ENCODE measurements at regions not wholly inside any gene's neighbourhood (a gene's known extent, or its start where the extent isn't known, plus 50 kb on each side); places are given as distances from the start of the nearest gene placed in this dataset.

DNA sequence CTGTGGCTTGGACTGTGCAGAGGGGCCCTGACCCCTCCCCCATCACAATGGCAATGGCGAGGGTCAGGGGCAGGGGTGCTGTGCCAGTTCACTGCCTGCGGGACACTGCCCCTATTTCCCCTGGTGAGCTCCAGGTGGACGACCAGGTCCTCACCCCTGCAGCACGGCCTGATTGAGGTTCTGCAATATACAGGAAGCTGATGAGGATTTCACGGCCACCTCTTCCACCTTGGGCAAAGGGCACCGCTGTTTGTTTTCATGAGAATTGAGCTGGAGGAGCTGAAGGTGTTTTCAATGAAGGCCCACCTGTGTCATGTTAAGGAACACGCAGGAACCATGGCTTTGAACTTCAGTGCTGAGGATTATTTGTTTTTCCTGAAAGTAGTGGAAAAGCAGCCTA, 96.3 kb downstream of the OSR1 start:
- TF ChIP-seq, protein P1, sequence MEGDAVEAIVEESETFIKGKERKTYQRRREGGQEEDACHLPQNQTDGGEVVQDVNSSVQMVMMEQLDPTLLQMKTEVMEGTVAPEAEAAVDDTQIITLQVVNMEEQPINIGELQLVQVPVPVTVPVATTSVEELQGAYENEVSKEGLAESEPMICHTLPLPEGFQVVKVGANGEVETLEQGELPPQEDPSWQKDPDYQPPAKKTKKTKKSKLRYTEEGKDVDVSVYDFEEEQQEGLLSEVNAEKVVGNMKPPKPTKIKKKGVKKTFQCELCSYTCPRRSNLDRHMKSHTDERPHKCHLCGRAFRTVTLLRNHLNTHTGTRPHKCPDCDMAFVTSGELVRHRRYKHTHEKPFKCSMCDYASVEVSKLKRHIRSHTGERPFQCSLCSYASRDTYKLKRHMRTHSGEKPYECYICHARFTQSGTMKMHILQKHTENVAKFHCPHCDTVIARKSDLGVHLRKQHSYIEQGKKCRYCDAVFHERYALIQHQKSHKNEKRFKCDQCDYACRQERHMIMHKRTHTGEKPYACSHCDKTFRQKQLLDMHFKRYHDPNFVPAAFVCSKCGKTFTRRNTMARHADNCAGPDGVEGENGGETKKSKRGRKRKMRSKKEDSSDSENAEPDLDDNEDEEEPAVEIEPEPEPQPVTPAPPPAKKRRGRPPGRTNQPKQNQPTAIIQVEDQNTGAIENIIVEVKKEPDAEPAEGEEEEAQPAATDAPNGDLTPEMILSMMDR (IDR thresholded peaks at IDR 0.05; ENCODE audit: poor library complexity, severe bottlenecking) = no peak
- TF ChIP-seq RAD21 (conservative IDR thresholded peaks at IDR 0.05) (no peak), EP300 (conservative IDR thresholded peaks at IDR 0.05; ENCODE audit: poor library complexity, severe bottlenecking) (no peak), EZH2 (IDR thresholded peaks at IDR 0.05; ENCODE audit: borderline replicate concordance, insufficient read depth, low read length, poor library complexity, severe bottlenecking) (no peak), TAF1 (IDR thresholded peaks at IDR 0.05; ENCODE audit: low read depth) (no peak), POLR2AphosphoS5 (IDR thresholded peaks at IDR 0.05) (no peak), MXI1 (conservative IDR thresholded peaks at IDR 0.05; ENCODE audit: poor library complexity, severe bottlenecking) (no peak)
- TF ChIP-seq, protein P2, sequence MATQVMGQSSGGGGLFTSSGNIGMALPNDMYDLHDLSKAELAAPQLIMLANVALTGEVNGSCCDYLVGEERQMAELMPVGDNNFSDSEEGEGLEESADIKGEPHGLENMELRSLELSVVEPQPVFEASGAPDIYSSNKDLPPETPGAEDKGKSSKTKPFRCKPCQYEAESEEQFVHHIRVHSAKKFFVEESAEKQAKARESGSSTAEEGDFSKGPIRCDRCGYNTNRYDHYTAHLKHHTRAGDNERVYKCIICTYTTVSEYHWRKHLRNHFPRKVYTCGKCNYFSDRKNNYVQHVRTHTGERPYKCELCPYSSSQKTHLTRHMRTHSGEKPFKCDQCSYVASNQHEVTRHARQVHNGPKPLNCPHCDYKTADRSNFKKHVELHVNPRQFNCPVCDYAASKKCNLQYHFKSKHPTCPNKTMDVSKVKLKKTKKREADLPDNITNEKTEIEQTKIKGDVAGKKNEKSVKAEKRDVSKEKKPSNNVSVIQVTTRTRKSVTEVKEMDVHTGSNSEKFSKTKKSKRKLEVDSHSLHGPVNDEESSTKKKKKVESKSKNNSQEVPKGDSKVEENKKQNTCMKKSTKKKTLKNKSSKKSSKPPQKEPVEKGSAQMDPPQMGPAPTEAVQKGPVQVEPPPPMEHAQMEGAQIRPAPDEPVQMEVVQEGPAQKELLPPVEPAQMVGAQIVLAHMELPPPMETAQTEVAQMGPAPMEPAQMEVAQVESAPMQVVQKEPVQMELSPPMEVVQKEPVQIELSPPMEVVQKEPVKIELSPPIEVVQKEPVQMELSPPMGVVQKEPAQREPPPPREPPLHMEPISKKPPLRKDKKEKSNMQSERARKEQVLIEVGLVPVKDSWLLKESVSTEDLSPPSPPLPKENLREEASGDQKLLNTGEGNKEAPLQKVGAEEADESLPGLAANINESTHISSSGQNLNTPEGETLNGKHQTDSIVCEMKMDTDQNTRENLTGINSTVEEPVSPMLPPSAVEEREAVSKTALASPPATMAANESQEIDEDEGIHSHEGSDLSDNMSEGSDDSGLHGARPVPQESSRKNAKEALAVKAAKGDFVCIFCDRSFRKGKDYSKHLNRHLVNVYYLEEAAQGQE (IDR thresholded peaks at IDR 0.05; ENCODE audit: borderline replicate concordance) = no peak

Measured in neural cell (in vitro differentiated cells).